Kidney tubule cell (primary cell): ENCODE measurements at regions not wholly inside any gene's neighbourhood (a gene's known extent, or its start where the extent isn't known, plus 50 kb on each side); places are given as distances from the start of the nearest gene placed in this dataset.
"Not testable (repeated sequence)": the region's sequence is repeated elsewhere in the genome, so short reads cannot be mapped to it uniquely, and the experiment has no call there.

ENCODE experiments used
- DNase-seq: peaks from one replicate; pipeline ENCODE4 v3.0.0-alpha.2; 2018; ENCODE audit warnings: low spot score

- DNase-seq: no peak
Observed at GRCh38 chr5:154546719-154547118, 68.7 kb upstream of the HAND1 start.

- no peak for DNase-seq
Observed at GRCh38 chr5:154544646-154545045, 66.6 kb upstream of the HAND1 start.

- DNase-seq: no peak
Observed at GRCh38 chr5:154543380-154543779, 65.4 kb upstream of the HAND1 start.

- no peak for DNase-seq
Observed at GRCh38 chr5:154542581-154542980, 64.6 kb upstream of the HAND1 start.

- DNase-seq: no peak
Observed at GRCh38 chr5:154542000-154542399, 64.0 kb upstream of the HAND1 start.

- DNase-seq: no peak
Observed at GRCh38 chr5:154541553-154541952, 63.5 kb upstream of the HAND1 start.

- no peak for DNase-seq
Observed at GRCh38 chr5:154540600-154540999, 62.6 kb upstream of the HAND1 start.

- DNase-seq: no peak
Observed at GRCh38 chr5:154538492-154538891, 60.5 kb upstream of the HAND1 start.

- DNase-seq: not testable (repeated sequence)
Observed at GRCh38 chr5:154536439-154536838, 58.4 kb upstream of the HAND1 start.

GRCh38 chr5:154535535-154535934, 57.5 kb upstream of the HAND1 start:
- no peak for DNase-seq

- no peak for DNase-seq
Observed at GRCh38 chr5:154534457-154535050, 56.5 kb upstream of the HAND1 start.

- no peak for DNase-seq
Observed at GRCh38 chr5:154529282-154529681, 51.3 kb upstream of the HAND1 start.

- DNase-seq: no peak
Observed at GRCh38 chr5:154528005-154528594, 50.1 kb upstream of the HAND1 start.
